ENCODE measurements at regions not wholly inside any gene's neighbourhood (a gene's known extent, or its start where the extent isn't known, plus 50 kb on each side); places are given as distances from the start of the nearest gene placed in this dataset.

- TF ChIP-seq, protein P1, sequence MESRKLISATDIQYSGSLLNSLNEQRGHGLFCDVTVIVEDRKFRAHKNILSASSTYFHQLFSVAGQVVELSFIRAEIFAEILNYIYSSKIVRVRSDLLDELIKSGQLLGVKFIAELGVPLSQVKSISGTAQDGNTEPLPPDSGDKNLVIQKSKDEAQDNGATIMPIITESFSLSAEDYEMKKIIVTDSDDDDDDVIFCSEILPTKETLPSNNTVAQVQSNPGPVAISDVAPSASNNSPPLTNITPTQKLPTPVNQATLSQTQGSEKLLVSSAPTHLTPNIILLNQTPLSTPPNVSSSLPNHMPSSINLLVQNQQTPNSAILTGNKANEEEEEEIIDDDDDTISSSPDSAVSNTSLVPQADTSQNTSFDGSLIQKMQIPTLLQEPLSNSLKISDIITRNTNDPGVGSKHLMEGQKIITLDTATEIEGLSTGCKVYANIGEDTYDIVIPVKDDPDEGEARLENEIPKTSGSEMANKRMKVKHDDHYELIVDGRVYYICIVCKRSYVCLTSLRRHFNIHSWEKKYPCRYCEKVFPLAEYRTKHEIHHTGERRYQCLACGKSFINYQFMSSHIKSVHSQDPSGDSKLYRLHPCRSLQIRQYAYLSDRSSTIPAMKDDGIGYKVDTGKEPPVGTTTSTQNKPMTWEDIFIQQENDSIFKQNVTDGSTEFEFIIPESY (IDR thresholded peaks at IDR 0.05) = no peak
- no peak for TF ChIP-seq MAX (IDR thresholded peaks at IDR 0.05)
- no peak for TF ChIP-seq HNF4A (conservative IDR thresholded peaks at IDR 0.05)
- no peak for TF ChIP-seq NR2F2 (IDR thresholded peaks at IDR 0.05)
Observed at GRCh38 chr7:156141941-156142340, 329.7 kb upstream of the SHH start (continued).

DNA sequence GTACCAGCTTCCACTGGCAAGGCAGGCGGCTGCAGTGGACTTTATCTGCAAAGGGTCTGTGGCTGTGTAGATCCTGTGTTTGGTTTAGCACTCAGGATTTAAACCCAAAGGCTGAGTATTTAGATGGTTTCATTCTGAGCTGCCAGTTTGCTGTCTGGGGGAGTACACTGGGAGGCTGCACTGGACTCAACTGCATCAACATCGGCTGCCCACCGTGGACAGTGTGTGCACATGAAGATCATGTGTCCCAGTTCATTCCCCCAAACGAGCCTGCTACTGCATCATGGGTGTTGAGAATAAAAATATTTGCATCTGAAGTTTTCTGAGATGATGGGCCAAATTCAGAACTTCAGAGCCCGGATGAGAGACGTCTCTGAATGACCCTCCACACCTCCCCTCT is 328.6 kb upstream of the SHH start:
- Histone ChIP-seq H3K4me1 (ENCODE audit: control insufficient read depth in 4 of 4, insufficient read depth in 4 of 4, low read length in 3 of 4) (no peaks in the 10 kb centered on the region), H3K27me3 (ENCODE audit: control insufficient read depth in 4 of 4, insufficient read depth in 4 of 4, low read length in 3 of 4) (no peaks in the 10 kb centered on the region), H3K9ac (ENCODE audit: low read depth in 1 of 2, low read length in 2 of 2) (no peak overlapping the region), H3K9me3 (ENCODE audit: control insufficient read depth in 4 of 4, low read length in 3 of 4) (no peaks in the 10 kb centered on the region), H3K36me3 (ENCODE audit: control insufficient read depth in 4 of 4, insufficient read depth in 3 of 4, low read depth in 1 of 4, low read length in 3 of 4) (no peaks in the 10 kb centered on the region), H3K4me3 (ENCODE audit: low read depth in 1 of 3, low read length in 3 of 3) (no peak overlapping the region), H3K27ac (ENCODE audit: low read depth in 1 of 2, low read length in 2 of 2) (no peak overlapping the region)
- 80% methylated on average over 6 of the region's 6 CpGs for WGBS
- no peak for TF ChIP-seq FOXA2 (IDR thresholded peaks at IDR 0.05)
- TF ChIP-seq CTCF (IDR thresholded peaks at IDR 0.05; ENCODE audit: low read depth, low read length, missing input control) = no peak
- TF ChIP-seq HNF4A (conservative IDR thresholded peaks at IDR 0.05) = no peak
- TF ChIP-seq, protein P2, sequence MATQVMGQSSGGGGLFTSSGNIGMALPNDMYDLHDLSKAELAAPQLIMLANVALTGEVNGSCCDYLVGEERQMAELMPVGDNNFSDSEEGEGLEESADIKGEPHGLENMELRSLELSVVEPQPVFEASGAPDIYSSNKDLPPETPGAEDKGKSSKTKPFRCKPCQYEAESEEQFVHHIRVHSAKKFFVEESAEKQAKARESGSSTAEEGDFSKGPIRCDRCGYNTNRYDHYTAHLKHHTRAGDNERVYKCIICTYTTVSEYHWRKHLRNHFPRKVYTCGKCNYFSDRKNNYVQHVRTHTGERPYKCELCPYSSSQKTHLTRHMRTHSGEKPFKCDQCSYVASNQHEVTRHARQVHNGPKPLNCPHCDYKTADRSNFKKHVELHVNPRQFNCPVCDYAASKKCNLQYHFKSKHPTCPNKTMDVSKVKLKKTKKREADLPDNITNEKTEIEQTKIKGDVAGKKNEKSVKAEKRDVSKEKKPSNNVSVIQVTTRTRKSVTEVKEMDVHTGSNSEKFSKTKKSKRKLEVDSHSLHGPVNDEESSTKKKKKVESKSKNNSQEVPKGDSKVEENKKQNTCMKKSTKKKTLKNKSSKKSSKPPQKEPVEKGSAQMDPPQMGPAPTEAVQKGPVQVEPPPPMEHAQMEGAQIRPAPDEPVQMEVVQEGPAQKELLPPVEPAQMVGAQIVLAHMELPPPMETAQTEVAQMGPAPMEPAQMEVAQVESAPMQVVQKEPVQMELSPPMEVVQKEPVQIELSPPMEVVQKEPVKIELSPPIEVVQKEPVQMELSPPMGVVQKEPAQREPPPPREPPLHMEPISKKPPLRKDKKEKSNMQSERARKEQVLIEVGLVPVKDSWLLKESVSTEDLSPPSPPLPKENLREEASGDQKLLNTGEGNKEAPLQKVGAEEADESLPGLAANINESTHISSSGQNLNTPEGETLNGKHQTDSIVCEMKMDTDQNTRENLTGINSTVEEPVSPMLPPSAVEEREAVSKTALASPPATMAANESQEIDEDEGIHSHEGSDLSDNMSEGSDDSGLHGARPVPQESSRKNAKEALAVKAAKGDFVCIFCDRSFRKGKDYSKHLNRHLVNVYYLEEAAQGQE (IDR thresholded peaks at IDR 0.05) = no peak
- no peak for TF ChIP-seq HNF4G (IDR thresholded peaks at IDR 0.05)
- TF ChIP-seq MAX (IDR thresholded peaks at IDR 0.05) = no peak
- no peak for TF ChIP-seq NR2F2 (IDR thresholded peaks at IDR 0.05)
- TF ChIP-seq TAF1 (conservative IDR thresholded peaks at IDR 0.05) = no peak
- no peak for TF ChIP-seq RAD21 (IDR thresholded peaks at IDR 0.05)
- TF ChIP-seq SP1 (IDR thresholded peaks at IDR 0.05) = no peak
- no peak for TF ChIP-seq JUND (IDR thresholded peaks at IDR 0.05)
- no peak for TF ChIP-seq RXRA (IDR thresholded peaks at IDR 0.05)
- TF ChIP-seq, protein P1 (IDR thresholded peaks at IDR 0.05) = no peak
- no peak for DNase-seq (ENCODE audit: low spot score)
